Left hindlimb (tissue), 1 donor: ENCODE measurements at regions not wholly inside any gene's neighbourhood (a gene's known extent, or its start where the extent isn't known, plus 50 kb on each side); places are given as distances from the start of the nearest gene placed in this dataset.
"Not testable (repeated sequence)": the region's sequence is repeated elsewhere in the genome, so short reads cannot be mapped to it uniquely, and the experiment has no call there.

Experiments
- DNase-seq: peaks from one replicate; pipeline ENCODE4 v3.0.0-alpha.2; 2018

DNA sequence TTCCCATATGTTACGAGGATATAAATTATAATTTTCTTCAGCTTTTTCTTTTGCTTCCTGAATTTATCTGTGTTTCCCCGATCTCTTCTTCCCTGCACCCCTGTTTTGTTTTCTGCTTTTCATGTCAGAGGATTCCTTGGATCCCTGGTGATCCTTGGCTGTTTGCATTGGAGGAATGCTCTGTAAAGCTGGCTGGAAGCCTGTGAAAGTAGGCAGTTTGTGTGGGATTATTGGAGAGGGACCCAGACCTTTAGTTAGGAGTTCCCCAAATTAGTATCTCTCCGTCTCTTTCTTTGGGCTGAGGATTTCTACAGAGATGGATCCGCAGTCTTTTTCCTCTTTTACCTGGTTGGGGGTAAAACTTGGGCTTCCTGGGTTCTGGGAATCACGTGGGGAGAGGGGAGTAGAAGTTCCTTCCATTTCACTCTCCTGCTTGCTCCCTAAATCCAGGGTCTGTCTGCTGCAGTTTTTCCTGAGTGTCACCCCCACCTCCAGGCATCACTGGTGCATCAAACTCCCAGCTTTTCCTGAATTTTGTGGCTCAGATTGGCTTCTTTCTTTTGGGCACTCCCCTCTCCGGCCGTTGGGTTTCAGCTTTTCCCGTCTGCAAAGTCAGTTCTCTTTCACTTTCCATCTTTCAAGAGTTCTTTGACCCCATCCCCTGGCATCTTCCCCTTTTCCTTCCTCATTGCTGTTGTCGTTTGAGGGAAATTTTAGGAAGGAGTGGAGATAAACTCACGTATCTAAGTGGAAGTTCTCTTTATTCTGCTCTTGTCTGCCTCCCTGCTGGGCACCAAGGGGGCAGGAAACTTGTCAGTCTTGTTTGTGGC lies 79.1 kb upstream of the ALX4 start:
- no peak for DNase-seq

DNA sequence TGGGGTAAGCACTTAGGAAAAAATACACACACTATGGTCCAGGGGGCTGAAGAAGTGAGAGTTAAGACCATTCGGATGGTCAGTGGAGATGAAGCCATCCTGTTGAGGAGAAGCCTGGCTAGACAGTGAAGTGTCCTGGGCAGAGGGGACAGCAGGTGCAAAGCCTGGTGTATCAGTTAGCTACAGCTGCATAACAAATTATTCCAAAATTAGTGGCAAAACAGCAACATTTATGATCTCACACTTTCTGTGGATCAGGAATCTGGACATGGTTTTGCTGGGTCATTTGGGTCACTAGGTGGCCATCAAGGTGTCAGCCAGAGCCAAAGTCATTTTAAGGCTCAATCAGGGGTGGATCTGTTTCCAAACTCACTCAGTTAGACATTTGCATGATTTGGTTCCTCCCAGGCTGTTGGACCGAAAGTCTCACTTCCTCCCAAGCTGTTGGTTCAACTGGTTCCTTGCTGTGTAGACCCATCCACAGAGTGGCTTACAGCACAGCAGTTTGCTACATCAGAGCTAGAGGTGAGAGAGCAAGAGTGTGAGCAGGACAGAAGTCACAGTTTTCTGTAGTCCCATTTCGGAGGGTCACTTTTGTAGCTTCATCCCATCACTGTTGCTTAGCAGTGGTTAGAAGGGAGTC lies 80.1 kb upstream of the ALX4 start:
- no peak for DNase-seq

DNA sequence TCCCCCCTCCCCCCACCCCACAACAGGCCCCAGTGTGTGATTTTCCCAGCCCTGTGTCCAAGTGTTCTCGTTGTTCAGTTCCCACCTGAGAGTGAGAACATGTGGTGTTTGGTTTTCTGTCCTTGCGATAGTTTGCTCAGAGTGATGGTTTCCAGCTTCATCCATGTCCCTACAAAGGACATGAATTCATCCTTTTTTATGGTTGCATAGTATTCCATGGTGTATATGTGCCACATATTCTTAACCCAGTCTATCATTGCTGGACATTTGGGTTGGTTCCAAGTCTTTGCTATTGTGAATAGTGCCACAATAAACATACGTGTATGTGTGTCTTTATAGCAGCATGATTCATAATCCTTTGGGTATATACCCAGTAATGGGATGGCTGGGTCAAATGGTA lies 81.1 kb upstream of the ALX4 start:
- not testable (repeated sequence) for DNase-seq

DNA sequence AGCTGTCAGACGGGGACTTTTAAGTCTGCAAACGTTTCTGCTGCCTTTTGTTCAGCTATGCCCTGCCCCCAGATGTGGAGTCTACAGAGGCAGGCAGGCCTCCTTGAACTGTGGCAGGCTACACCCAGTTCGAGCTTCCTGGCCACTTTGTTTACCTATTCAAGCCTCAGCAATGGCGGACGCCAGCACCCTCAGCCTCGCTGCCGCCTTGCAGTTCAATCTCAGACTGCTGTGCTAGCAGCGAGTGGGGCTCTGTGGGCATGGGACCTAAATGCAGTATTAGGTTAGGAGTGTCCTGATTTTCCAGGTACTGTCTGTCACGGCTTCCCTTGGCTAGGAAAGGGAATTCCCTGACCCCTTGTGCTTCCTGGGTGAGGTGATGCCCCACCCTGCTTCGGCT lies 86.8 kb upstream of the ALX4 start:
- not testable (repeated sequence) for DNase-seq

DNA sequence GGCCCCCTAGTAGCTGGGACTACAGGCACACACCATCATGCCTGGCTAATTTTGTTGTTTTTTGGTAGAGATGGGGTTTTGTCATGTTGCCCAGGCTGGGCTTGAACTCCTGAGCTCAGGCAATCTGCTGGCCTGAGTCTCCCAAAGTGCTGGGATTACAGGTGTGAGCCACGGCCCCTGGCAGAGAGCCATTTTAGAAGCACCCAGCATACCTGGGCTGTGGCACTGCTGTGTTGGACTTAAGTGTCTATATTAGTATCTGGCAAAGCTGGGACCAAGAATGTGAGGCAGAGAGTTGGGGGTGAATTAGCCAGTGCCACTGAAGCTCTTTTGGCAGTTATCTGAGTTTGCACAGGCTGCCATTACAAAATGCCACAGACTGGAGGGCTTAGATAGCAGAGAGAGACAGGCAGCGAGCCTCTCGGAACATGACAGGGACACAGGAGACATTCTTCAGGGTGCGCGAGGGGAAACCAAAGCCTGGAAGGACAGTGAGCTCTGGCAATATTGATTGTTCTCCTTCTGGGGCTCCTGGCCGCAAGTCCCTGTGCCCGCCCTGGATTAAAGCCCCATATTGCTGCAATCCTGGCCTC lies 87.7 kb upstream of the ALX4 start:
- no peak for DNase-seq

DNA sequence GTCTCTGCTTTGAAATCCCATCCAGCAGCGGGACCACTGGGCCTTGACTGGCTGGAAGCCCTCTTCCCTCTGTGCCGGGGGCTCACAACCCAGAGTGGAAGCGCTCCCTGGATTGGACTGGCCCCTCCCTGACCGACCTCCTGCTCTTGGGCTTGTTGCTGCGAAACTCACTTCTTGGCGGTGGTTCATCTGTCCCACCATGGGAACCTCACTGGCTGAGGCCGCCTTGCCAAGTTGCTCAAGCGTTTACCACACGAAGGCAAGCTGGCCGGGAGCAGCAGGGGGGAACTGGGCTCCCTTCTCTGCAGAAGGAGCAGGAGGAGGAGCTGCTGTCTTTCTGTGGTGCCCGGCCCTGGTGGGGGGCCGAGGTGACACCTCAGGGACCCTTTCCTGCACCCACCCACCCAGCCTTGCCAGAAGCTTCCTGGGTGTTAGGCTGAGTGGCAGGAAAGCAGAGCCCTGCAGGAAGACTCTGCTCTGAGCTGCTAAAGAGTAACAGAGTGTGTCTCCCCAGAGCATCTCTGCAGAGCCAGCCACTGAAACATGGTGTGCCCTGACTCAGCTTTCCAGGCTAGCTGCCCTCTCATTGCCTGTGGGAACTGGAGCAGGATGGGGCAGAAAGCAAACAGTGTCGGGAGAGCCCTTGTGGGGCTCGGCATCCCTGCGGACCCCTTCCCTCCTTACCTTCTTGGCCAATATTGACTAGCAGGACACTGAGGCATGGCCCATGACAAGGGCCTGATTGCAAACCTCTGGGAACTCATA lies 88.5 kb upstream of the ALX4 start:
- no peak for DNase-seq

DNA sequence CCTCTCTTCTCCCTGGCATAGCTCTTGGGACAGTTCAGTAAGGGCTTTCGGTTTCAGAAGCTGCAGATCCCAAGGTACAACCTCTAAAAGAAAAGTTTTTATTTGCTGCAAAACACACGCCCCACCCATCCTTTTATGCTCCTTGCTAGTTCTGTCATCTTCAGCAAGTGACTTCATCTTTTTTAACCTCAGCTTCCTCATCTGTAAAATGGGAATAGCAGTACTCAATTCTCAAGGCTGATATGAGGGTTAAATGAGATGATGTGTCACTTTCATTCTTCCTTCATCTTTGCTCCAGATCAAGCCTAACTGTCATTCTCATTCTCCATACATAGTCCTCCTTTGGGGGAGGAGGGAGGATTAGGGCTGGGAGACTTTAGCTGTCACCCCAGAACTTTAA lies 90.0 kb upstream of the ALX4 start:
- no peak for DNase-seq

DNA sequence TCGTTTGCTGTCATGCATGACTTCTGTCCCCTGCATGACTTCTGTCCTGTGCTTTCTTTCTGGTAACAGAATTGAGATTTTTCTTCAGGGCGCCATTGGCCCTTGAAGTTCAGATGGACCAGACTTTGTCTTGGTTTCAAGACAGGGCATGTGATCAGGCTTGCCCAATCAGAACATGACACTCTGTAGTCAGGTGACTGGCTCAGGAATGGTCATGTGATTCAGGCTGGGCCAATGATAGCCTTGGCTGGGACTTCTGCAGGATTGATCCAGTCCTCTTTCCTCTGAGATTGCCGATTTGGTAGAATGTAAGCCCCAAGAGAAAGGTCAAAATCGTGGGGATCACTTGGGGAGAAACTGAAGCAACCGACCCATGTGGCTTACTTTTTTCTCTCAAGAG lies 90.5 kb upstream of the ALX4 start:
- no peak for DNase-seq

DNA sequence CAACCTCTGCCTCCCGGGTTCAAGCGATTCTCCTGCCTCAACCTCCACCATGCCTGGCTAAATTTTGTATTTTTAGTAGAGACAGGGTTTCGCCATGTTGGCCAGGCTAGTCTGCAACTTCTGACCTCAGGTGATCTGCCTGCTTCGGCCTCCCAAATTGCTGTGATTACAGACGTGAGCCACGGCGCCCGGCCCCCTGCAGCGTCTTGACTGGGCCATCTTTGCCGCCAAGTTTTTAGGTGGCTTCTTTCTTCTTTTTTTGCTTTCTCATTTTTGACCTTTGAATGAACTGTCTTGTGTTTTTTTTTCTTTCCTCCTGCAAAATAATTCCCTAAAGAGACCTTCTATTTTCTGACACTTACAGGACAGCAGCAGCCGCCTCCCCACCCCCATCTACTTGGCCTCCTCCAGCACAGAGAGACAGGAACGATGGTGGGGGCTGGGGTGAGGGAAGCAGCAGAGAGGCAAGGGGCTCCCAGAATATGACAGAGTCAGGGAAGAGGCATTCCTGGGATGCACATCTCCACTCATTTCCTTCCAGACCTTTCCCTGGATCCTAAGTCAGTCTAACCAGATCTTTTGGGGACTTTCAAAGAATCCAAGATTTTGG lies 92.6 kb upstream of the ALX4 start:
- DNase-seq, result no peak

DNA sequence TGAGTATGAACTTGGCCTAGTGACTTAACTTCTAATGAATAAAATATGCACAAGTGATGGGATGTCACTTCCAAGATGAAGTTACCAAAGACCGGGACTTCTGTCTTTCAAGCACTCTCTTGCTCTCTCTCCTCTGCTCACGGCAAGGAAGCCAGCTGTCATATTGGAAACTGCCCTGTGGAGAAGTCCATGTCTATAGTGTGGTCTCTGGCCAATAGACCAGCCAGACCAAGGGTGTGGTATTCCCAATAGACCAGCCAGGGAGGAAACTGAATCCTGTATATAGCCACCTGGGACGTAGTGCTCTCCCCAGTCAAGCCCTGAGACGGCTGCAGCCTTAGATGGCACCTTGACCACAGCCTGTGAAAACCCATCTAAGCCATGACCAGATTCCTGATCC lies 93.2 kb upstream of the ALX4 start:
- DNase-seq, result no peak

DNA sequence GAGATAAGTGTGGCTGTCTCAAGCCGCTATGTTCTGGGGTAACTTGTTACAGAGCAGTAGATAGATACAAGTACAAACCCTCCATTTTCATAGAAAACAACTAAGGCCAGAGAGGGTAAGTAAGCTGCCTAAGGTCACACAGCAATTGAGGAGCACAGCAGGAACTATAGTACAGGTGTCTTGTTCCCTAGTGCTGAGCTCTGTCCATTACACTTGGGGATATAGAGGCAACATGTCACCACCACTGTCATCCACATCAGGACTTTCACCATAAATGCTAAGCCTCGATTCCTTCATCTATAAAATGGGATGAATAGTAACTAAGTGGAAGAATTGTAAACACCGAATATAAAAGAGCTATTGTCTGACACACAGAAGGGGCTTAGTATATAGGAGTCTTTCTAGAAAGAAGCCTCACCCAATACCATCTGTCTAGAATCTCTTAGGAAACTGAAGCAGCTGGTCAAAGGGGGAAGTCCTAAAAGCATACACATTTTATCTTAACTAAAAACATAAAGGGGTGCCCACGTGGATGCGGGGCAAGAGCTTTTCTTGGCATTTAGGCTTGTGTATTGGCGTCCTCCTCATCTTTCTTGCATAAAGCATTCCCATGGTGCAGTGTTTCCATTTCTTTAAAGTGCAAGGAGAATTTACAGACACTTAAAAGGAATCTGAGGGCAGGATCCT lies 93.8 kb upstream of the ALX4 start:
- DNase-seq, result no peak

DNA sequence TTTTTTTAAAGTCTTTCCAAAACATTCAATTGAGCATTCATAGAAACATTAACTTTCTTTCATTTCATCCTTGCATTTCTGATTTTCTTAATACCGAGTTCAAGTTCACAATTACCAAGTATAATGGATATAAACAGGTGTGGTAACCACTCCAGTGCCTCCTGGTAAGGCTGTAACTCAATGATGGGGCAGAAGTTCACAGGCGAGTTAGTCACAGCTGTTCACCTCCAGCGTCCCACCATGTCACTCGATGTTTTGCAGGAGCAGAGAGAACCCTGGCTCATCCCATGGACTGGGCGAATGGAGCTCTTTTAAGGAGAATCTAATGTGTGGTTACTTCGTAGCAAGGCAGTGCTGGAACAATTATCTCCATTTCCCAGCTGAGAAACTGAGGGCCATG lies 94.4 kb upstream of the ALX4 start:
- DNase-seq, result no peak

DNA sequence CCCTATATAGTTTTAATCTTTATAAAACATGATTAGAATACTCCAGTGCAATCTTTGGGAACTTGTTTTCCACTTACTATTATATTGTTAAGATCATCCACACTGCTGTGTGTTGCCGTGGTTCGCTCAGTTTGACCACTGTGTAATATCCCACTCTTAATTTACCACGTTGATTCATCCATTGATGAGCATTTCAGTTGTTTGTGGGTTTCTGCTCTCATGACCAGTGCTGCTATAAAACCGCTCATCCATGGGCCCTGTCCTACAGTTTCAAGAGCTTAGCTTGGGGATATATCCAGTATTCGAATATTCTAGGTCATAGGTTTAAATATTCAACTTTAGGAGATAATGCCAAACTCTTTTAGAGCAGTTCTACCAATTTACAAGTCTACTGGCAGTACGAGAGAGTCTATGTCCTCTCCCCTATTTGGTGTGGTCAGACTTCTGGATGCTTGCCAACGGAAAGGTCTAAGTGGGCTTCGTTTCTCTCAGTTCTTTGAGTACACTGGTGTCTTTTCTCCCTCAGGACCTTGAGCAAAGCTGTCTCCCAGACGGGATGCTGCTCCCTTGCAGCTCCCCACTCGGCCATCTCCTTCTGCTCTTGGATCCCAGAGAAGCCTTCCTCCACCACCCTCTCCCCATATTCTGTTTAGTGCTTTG lies 94.9 kb upstream of the ALX4 start:
- DNase-seq, result no peak

DNA sequence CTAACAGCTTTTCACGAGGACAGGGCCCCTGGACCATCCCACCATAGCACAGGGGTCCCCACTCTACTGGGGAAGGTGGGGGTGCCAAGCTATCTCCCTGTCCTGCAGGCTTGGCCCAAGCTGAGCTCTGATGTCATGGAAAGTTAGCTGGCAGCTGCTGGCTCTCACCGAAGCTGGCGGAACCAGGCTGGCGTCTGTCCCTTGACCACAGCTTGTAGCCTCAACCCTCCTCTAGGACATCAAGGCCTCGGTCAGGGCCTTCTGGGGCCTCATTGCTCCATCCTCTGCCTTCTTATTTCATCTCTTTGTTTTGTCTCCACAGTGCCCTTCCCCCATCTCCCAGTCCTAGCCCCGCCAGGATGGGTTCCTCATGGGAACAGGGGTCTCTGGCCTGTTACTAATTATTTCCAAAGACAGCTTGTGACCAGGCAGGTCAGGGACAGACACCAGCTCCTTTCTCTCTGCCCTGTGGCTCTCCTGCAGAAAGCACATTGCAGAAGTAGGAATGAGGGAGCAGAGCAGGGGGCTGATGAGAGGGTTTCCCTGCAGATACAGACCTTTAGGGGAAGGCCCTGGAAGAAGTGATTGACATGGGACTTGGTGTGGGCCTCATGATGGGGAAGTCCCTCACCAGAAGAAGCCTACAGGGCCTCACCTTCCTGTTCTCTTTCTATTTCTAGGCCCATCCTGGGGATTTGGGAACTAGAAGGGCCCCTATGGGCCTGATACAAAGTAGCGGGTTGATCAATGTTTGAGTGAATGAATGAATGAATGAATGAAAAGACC lies 97.5 kb upstream of the ALX4 start:
- no peak for DNase-seq

DNA sequence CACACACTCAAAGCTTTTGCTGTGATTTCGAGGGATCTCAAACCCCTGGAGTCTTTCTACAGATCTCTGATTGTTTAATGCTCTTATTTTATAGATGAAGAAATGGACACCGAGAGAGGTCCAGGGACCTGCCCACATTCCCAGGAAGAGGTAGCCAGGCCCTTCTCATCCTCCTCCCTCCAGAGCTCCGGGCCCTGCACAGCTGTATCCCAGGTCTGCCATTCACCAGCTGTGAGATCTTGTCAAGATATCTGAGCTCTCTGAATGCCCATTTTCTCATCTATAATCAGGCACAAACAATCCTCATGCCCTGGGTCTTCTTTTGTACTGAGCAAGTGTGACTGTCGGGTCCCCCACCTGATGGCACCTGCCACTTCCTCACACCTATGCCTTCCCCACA lies 98.2 kb upstream of the ALX4 start:
- DNase-seq, result no peak

DNA sequence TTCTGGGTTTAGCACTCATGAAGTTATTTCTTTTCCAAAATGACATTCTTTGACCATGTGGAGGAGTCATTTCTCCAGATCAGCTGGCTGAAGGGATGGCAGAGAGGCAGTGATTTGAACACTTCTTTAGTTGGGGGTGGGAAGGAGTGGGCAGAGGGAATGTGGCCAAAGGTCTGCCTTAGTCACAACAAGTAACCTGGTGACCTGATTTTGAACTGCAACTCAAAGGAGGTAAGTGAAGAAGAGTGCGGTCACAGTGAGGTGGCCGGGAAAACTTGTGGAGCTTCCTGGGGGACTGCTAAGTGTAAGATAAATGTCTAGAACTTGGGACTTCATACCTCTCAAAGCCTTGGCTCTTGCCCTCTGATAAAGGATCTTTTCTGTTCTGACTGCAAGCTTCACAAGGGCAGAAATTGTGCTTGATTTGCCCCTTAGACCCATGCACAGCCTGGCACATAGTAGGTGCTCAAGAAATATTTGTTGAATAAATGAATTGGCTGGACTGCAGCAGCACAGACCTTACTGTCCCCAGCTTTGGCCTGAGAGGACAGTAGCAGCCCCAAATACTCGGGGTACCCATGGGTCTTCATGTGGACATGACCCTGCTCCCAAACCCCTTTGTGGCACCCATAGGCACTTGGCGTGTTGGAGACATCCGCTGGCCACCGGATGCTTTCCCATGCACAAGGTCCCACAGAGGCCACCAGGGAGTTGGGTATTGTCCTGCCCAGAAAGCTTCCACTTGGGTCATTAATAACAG lies 99.0 kb upstream of the ALX4 start:
- no peak for DNase-seq

DNA sequence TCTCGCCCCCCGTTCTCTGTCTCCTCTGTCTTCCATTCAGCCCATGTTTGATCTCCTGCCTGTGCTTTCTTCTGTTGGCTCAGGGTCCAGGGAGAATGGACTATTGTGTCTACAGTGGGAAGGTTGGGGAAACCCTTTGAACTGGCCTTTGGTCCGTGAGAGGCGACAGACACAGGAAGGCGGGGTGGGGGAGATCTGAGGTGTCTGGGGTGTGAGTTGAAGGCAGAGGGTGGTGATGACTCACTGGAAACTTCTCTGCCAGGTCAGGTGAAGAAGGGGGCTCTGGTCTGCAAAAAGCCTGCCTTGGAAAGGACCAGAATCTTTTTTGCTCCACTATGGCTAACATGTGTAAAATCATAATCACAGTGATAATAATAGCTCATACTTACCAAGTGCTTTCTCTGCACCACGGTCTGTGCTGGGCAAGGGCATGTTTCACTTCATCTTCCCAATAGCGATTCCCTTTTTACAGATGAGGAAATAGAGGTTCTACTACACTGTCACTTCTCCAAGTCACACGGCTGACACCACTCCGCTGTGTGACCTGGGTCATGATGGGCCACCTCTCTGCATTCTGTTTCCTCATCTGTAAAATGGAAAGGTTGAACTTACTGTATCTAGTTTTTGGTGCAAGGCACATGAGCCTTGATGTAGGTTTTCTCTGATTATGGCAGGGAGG lies 99.8 kb upstream of the ALX4 start:
- DNase-seq, result no peak

DNA sequence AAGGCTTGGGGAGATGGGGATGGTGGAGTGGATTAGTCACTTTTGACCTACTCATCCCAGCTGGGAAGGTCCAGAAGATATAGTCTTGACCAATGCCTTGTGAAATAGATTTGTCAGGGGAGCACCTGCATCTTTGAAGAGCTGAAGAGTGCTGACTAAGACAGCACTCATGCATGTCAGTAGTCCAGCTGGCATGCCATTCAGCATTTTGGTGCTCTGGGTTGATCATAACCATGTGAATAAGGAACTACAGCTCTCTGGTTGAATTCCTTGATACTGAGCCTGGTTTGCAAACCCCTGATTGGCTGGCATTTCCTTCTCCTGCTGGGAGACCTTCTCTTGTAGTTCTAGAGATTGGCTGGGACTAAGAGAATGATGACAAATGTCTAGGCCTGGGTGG lies 106.8 kb upstream of the ALX4 start:
- no peak for DNase-seq

DNA sequence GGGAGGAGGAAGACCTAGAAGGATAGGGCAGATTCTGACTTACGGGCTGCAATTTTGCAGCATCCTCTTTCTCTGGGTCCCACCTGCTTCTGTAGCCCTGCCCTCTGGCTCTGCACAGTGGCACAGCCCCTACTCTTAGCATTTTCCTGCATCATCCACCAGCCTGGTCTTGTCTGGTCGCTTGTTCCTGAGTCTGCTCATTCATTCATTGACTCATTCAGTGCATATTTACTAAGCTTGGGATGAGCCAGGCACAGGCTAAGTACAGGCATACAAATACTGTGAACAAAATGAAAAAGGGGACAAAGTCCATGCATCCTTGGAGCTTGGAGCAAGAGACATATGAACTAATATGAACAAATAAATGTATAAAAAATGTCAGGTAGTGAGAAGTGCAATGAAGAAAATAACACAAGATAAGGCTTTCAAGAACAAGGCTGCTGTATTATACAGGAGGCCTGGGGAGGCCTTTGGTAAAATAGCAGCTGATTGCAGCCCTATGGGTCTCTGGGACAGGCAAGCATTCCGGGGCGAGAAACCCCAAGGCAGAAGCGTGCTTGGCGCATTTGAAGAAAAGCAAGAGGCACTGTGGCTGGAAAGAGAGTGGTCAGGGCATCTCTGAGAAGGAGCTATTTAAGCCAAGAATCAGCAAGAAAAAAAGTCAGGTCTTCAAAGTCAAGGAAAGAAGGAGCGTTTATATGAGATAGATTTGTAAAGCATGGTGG lies 108.0 kb upstream of the ALX4 start:
- no peak for DNase-seq
